Erythroblast (primary cell): ENCODE measurements at regions not wholly inside any gene's neighbourhood (a gene's known extent, or its start where the extent isn't known, plus 50 kb on each side); places are given as distances from the start of the nearest gene placed in this dataset.

Experiments
- GATA1 ChIP-seq: IDR thresholded peaks from 2 replicates; pipeline ENCODE4 v1.6.1; 2011; ENCODE audit warnings: low read depth, mild to moderate bottlenecking, control low read depth, low read length, moderate library complexity
- POLR2A ChIP-seq: IDR thresholded peaks from 2 replicates; pipeline ENCODE4 v1.6.1; 2011; ENCODE audit warnings: mild to moderate bottlenecking, low read length

DNA sequence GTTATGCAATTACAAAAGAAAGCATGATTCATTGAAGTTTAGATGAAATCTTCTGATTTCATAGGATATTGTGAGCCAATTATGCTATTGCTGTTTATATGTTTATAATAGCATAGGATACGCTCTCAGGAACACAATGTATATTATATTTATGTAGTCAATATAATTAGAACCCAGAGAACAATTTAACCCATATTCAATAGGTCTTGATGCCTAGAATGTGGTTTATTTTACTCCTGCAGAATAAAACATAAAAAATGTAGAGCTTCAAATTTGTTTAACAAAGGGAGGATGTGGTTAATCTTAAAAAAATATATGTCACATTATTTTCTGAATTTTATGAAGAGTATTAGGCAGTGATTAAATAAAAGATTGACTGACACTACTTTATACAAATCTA is 380.8 kb upstream of the SPRY2 start:
- TF ChIP-seq POLR2A (no peak), GATA1 (no peak)
